HG02759 (cell line): ENCODE measurements at regions not wholly inside any gene's neighbourhood (a gene's known extent, or its start where the extent isn't known, plus 50 kb on each side); places are given as distances from the start of the nearest gene placed in this dataset.

Experiments used
- ATAC-seq: cut with Tn5 transposase; IDR thresholded peaks from one replicate; pipeline ENCODE4 v1.9.1; 2021; ENCODE audit warnings: mild to moderate bottlenecking, moderate library complexity; ENCODE audit not compliant: unreplicated experiment

- no peak for ATAC-seq
Measured at GRCh38 chrX:11949291-11949690, 189.0 kb upstream of the FRMPD4 start.

GRCh38 chrX:11952176-11952720 is 186.0 kb upstream of the FRMPD4 start:
- ATAC-seq = no peak

- no peak for ATAC-seq
Measured at GRCh38 chrX:11953615-11954014, 184.7 kb upstream of the FRMPD4 start.

- ATAC-seq = no peak
Measured at GRCh38 chrX:11954176-11954575, 184.1 kb upstream of the FRMPD4 start.

GRCh38 chrX:11960031-11960430 is 178.2 kb upstream of the FRMPD4 start:
- ATAC-seq = no peak

GRCh38 chrX:11965436-11965835 is 172.8 kb upstream of the FRMPD4 start:
- no peak for ATAC-seq

- ATAC-seq = no peak
Measured at GRCh38 chrX:11967986-11968869, 170.0 kb upstream of the FRMPD4 start.

GRCh38 chrX:11968991-11969390 is 169.3 kb upstream of the FRMPD4 start:
- ATAC-seq = no peak

GRCh38 chrX:11970578-11971359 is 167.5 kb upstream of the FRMPD4 start:
- no peak for ATAC-seq

- ATAC-seq = no peak
Measured at GRCh38 chrX:11976663-11977062, 161.6 kb upstream of the FRMPD4 start.

GRCh38 chrX:11992271-11992670 is 146.0 kb upstream of the FRMPD4 start:
- ATAC-seq = no peak

GRCh38 chrX:11995146-11995545 is 143.1 kb upstream of the FRMPD4 start:
- ATAC-seq = no peak

- ATAC-seq = no peak
Measured at GRCh38 chrX:11996810-11997209, 141.5 kb upstream of the FRMPD4 start.

GRCh38 chrX:11998944-11999343 is 139.3 kb upstream of the FRMPD4 start:
- ATAC-seq = no peak

- no peak for ATAC-seq
Measured at GRCh38 chrX:12002876-12003275, 135.4 kb upstream of the FRMPD4 start.

GRCh38 chrX:12007881-12008280 is 130.4 kb upstream of the FRMPD4 start:
- ATAC-seq = peak; percentile 50

- ATAC-seq = no peak
Measured at GRCh38 chrX:12010436-12010835, 127.8 kb upstream of the FRMPD4 start.

- no peak for ATAC-seq
Measured at GRCh38 chrX:12011075-12011474, 127.2 kb upstream of the FRMPD4 start.

GRCh38 chrX:12013211-12013618 is 125.1 kb upstream of the FRMPD4 start:
- ATAC-seq = no peak

- ATAC-seq = no peak
Measured at GRCh38 chrX:12021698-12022097, 116.6 kb upstream of the FRMPD4 start.

- no peak for ATAC-seq
Measured at GRCh38 chrX:12026481-12026880, 111.8 kb upstream of the FRMPD4 start.

GRCh38 chrX:12032082-12032481 is 106.2 kb upstream of the FRMPD4 start:
- ATAC-seq = no peak
